ENCODE measurements at regions not wholly inside any gene's neighbourhood (a gene's known extent, or its start where the extent isn't known, plus 50 kb on each side); places are given as distances from the start of the nearest gene placed in this dataset.
"Not testable (repeated sequence)": the region's sequence is repeated elsewhere in the genome, so short reads cannot be mapped to it uniquely, and the experiment has no call there.

- not testable (repeated sequence) for H3K4me3 ChIP-seq (ENCODE audit: low read length); H3K27me3 ChIP-seq (ENCODE audit: control insufficient read depth, insufficient read depth, low read length); H3K36me3 ChIP-seq (ENCODE audit: control insufficient read depth, insufficient read depth, low read length); H3K9me3 ChIP-seq (ENCODE audit: control insufficient read depth, low read depth, low read length); H3K27ac ChIP-seq (ENCODE audit: low read length); H3K4me1 ChIP-seq (ENCODE audit: control insufficient read depth, insufficient read depth, low read length); DNase-seq
- no CpG with 5 or more reads among the region's 4 CpGs for WGBS (ENCODE audit: insufficient coverage, low lambda C conversion rate)
Measured at GRCh38 chr10:47582051-47582450, 58.6 kb upstream of the AGAP9 start.

GRCh38 chr10:47580063-47580462 is 56.6 kb upstream of the AGAP9 start:
- H3K27me3 ChIP-seq (ENCODE audit: control insufficient read depth, insufficient read depth, low read length); H3K9me3 ChIP-seq (ENCODE audit: control insufficient read depth, low read depth, low read length); H3K36me3 ChIP-seq (ENCODE audit: control insufficient read depth, insufficient read depth, low read length); DNase-seq; H3K27ac ChIP-seq (ENCODE audit: low read length); H3K4me1 ChIP-seq (ENCODE audit: control insufficient read depth, insufficient read depth, low read length); H3K4me3 ChIP-seq (ENCODE audit: low read length): not testable (repeated sequence)
- WGBS (ENCODE audit: insufficient coverage, low lambda C conversion rate), result no CpG with 5 or more reads among the region's 2 CpGs

GRCh38 chr10:47578547-47578946 is 55.1 kb upstream of the AGAP9 start:
- not testable (repeated sequence) for H3K36me3 ChIP-seq (ENCODE audit: control insufficient read depth, insufficient read depth, low read length); DNase-seq; H3K9me3 ChIP-seq (ENCODE audit: control insufficient read depth, low read depth, low read length); H3K4me1 ChIP-seq (ENCODE audit: control insufficient read depth, insufficient read depth, low read length); H3K27ac ChIP-seq (ENCODE audit: low read length); H3K27me3 ChIP-seq (ENCODE audit: control insufficient read depth, insufficient read depth, low read length); H3K4me3 ChIP-seq (ENCODE audit: low read length)
